ENCODE measurements at regions not wholly inside any gene's neighbourhood (a gene's known extent, or its start where the extent isn't known, plus 50 kb on each side); places are given as distances from the start of the nearest gene placed in this dataset.

DNA sequence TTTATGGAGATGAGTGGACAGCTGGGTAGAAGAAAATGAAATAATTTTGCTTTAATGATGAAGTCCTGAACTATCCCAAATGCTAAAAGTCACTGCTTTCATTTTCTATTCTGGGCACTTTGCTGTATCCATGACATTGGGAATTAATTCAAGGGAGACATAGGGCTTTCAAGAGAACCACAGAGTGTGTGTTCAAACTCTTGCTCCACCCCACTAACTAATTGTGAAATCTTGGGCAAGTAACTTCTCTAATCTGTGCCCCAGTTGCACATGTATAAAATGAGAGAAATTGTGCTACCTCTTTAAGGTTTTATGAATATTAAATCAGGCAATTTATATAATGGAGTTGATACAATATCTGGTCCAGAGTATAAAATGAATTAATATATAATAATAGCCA, 1422.0 kb downstream of the ADGRL3 start:
- Histone ChIP-seq H3K4me3 (ENCODE audit: control insufficient read depth in 2 of 3, extremely low read depth in 1 of 3, insufficient read depth in 2 of 3, low read depth in 1 of 3, low read length in 3 of 3) (no peak overlapping the region), H3K9me1 (ENCODE audit: control insufficient read depth, extremely low read depth, insufficient read depth, low read length) (no peaks in the 10 kb centered on the region), H3K27ac (ENCODE audit: control insufficient read depth, insufficient read depth, low read length) (no peak overlapping the region), H3K79me2 (ENCODE audit: control insufficient read depth, insufficient read depth, low read length) (no peaks in the 10 kb centered on the region), H3K36me3 (ENCODE audit: control insufficient read depth in 2 of 2, extremely low read depth in 1 of 2, insufficient read depth in 2 of 2, low read length in 2 of 2) (no peaks in the 10 kb centered on the region), H4K20me1 (ENCODE audit: control insufficient read depth, extremely low read depth, insufficient read depth, low read length) (no peaks in the 10 kb centered on the region), H3K27me3 (ENCODE audit: control insufficient read depth, extremely low read depth, insufficient read depth, low read length) (no peaks in the 10 kb centered on the region), H3K9me3 (ENCODE audit: control insufficient read depth, low read depth, low read length) (no peaks in the 10 kb centered on the region), H3K9ac (ENCODE audit: control insufficient read depth, extremely low read depth, insufficient read depth, low read length) (no peak overlapping the region), H2AFZ (ENCODE audit: control insufficient read depth, low read length) (no peak overlapping the region), H3K4me1 (ENCODE audit: control insufficient read depth, extremely low read depth, insufficient read depth, low read length) (no peaks in the 10 kb centered on the region), H3K4me2 (ENCODE audit: control insufficient read depth, extremely low read depth, insufficient read depth, low read depth, low read length) (no peak overlapping the region)
- dilution Hi-C loops (cut with MboI; ENCODE audit: extremely low pct_ligation_motif_present, low sequenced_read_pairs): no loop called here
- no peak for TF ChIP-seq EZH2 (IDR thresholded peaks at IDR 0.05; ENCODE audit: low read length)
- TF ChIP-seq, protein P1, sequence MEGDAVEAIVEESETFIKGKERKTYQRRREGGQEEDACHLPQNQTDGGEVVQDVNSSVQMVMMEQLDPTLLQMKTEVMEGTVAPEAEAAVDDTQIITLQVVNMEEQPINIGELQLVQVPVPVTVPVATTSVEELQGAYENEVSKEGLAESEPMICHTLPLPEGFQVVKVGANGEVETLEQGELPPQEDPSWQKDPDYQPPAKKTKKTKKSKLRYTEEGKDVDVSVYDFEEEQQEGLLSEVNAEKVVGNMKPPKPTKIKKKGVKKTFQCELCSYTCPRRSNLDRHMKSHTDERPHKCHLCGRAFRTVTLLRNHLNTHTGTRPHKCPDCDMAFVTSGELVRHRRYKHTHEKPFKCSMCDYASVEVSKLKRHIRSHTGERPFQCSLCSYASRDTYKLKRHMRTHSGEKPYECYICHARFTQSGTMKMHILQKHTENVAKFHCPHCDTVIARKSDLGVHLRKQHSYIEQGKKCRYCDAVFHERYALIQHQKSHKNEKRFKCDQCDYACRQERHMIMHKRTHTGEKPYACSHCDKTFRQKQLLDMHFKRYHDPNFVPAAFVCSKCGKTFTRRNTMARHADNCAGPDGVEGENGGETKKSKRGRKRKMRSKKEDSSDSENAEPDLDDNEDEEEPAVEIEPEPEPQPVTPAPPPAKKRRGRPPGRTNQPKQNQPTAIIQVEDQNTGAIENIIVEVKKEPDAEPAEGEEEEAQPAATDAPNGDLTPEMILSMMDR (optimal IDR thresholded peaks at IDR 0.05 in 1 of 3, IDR thresholded peaks at IDR 0.05 in 1 of 3, conservative IDR thresholded peaks at IDR 0.05 in 1 of 3; ENCODE audit: extremely low read depth in 1 of 3, insufficient read depth in 2 of 3, low read length in 3 of 3): no peak
- FAIRE-seq (no peak), DNase-seq (ENCODE audit: low read depth, low spot score) (no peak)

DNA sequence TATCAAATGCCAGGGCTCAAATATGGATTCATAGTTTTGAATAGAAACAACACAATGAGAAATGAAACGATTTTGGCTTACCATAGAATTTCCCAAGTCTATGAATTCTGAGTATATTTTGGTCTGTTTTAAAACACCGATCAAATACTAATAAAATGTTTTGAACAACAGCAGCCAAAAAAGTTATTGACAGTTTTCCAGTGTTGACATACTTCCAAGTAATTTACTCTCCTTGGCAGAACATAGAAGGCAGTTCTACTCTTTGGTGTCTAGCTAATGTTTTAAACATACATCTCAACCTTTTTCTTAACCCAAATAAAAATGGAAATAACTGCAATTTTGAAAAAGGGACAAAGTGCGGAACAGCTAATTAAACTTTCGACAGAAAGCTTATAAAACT, 1419.8 kb downstream of the ADGRL3 start:
- FAIRE-seq (no peak), DNase-seq (ENCODE audit: low read depth, low spot score) (no peak)
- dilution Hi-C loops (cut with MboI; ENCODE audit: extremely low pct_ligation_motif_present, low sequenced_read_pairs): no loop called here
- no peak overlapping the region for H2AFZ ChIP-seq (ENCODE audit: control insufficient read depth, low read length)
- H3K9me1 ChIP-seq (ENCODE audit: control insufficient read depth, extremely low read depth, insufficient read depth, low read length): no peaks in the 10 kb centered on the region
- no peaks in the 10 kb centered on the region for H3K36me3 ChIP-seq (ENCODE audit: control insufficient read depth in 2 of 2, extremely low read depth in 1 of 2, insufficient read depth in 2 of 2, low read length in 2 of 2)
- no peak overlapping the region for H3K9ac ChIP-seq (ENCODE audit: control insufficient read depth, extremely low read depth, insufficient read depth, low read length)
- no peaks in the 10 kb centered on the region for H3K27me3 ChIP-seq (ENCODE audit: control insufficient read depth, extremely low read depth, insufficient read depth, low read length)
- TF ChIP-seq EZH2 (IDR thresholded peaks at IDR 0.05; ENCODE audit: low read length): no peak
- TF ChIP-seq, protein P1 (optimal IDR thresholded peaks at IDR 0.05 in 1 of 3, IDR thresholded peaks at IDR 0.05 in 1 of 3, conservative IDR thresholded peaks at IDR 0.05 in 1 of 3; ENCODE audit: extremely low read depth in 1 of 3, insufficient read depth in 2 of 3, low read length in 3 of 3): no peak
- H3K4me3 ChIP-seq (ENCODE audit: control insufficient read depth in 2 of 3, extremely low read depth in 1 of 3, insufficient read depth in 2 of 3, low read depth in 1 of 3, low read length in 3 of 3): no peak overlapping the region
- no peaks in the 10 kb centered on the region for H3K79me2 ChIP-seq (ENCODE audit: control insufficient read depth, insufficient read depth, low read length)
- no peak overlapping the region for H3K4me2 ChIP-seq (ENCODE audit: control insufficient read depth, extremely low read depth, insufficient read depth, low read depth, low read length)
- H3K4me1 ChIP-seq (ENCODE audit: control insufficient read depth, extremely low read depth, insufficient read depth, low read length): no peaks in the 10 kb centered on the region
- H3K9me3 ChIP-seq (ENCODE audit: control insufficient read depth, low read depth, low read length): no peaks in the 10 kb centered on the region
- no peaks in the 10 kb centered on the region for H4K20me1 ChIP-seq (ENCODE audit: control insufficient read depth, extremely low read depth, insufficient read depth, low read length)
- no peak overlapping the region for H3K27ac ChIP-seq (ENCODE audit: control insufficient read depth, insufficient read depth, low read length)

All from keratinocyte (primary cell).